Astrocyte (in vitro differentiated cells and primary cell): ENCODE measurements at regions not wholly inside any gene's neighbourhood (a gene's known extent, or its start where the extent isn't known, plus 50 kb on each side); places are given as distances from the start of the nearest gene placed in this dataset.

Experiments used
- CTCF ChIP-seq: IDR thresholded peaks from 2 replicates; pipeline ENCODE4 v1.5.1; 2011; ENCODE audit warnings: low read depth, mild to moderate bottlenecking, inconsistent platforms, low read length, moderate library complexity; ENCODE audit not compliant: insufficient read depth
- EZH2 ChIP-seq: IDR thresholded peaks from 2 replicates; pipeline ENCODE4 v1.6.1; 2012; ENCODE audit warnings: mild to moderate bottlenecking, low read length, inconsistent platforms; ENCODE audit not compliant: insufficient read depth

DNA sequence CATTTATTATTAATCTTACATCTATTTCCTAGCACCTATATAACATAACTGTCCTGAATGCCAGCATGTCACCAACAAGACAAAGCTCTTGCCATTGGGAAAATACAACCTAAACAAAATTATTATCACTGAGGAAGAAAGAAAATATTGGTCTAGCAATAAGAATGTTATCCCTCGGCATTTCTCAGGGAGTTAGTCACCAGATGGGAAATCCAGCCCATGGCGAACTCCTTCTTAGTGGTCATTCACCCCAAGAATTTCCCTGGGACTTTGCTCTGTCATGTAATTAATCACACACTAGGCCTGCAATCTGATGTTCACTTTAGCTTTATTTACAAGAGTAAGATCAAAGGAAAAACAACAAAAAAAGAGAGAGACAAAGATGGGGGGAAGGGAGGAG lies 56.1 kb upstream of the TAS2R1 start:
- TF ChIP-seq CTCF (no peak), EZH2 (no peak)
